ENCODE measurements at regions not wholly inside any gene's neighbourhood (a gene's known extent, or its start where the extent isn't known, plus 50 kb on each side); places are given as distances from the start of the nearest gene placed in this dataset.
"Not testable (repeated sequence)": the region's sequence is repeated elsewhere in the genome, so short reads cannot be mapped to it uniquely, and the experiment has no call there.

GRCh38 chr7:79997345-79997744, 137.3 kb upstream of the GNAI1 start:
- Mint-ChIP-seq H3K9me3 (no peaks in the 10 kb centered on the region), H3K27me3 (ENCODE audit: low read depth) (no peaks in the 10 kb centered on the region), H3K4me1 (ENCODE audit: low read depth) (no peaks in the 10 kb centered on the region), H3K36me3 (ENCODE audit: insufficient read depth) (no peaks in the 10 kb centered on the region), H3K4me3 (no peak overlapping the region)
- DNase-seq = no peak
- no peak for ATAC-seq

GRCh38 chr7:79995741-79996140, 138.9 kb upstream of the GNAI1 start:
- H3K9me3 Mint-ChIP-seq; DNase-seq; H3K27me3 Mint-ChIP-seq (ENCODE audit: low read depth); H3K4me3 Mint-ChIP-seq; H3K4me1 Mint-ChIP-seq (ENCODE audit: low read depth); H3K36me3 Mint-ChIP-seq (ENCODE audit: insufficient read depth); ATAC-seq: not testable (repeated sequence)

- Mint-ChIP-seq H3K4me1 (ENCODE audit: low read depth) (no peaks in the 10 kb centered on the region), H3K27me3 (ENCODE audit: low read depth) (no peaks in the 10 kb centered on the region), H3K4me3 (no peak overlapping the region), H3K36me3 (ENCODE audit: insufficient read depth) (no peaks in the 10 kb centered on the region), H3K9me3 (no peaks in the 10 kb centered on the region)
- no peak for ATAC-seq
- DNase-seq = no peak
Observed at GRCh38 chr7:79988653-79989052, 146.0 kb upstream of the GNAI1 start.

GRCh38 chr7:79984210-79984609, 150.4 kb upstream of the GNAI1 start:
- DNase-seq (no peak), ATAC-seq (no peak)
- Mint-ChIP-seq H3K9me3 (no peaks in the 10 kb centered on the region), H3K27me3 (ENCODE audit: low read depth) (no peaks in the 10 kb centered on the region), H3K4me1 (ENCODE audit: low read depth) (no peaks in the 10 kb centered on the region), H3K4me3 (no peak overlapping the region), H3K36me3 (ENCODE audit: insufficient read depth) (no peaks in the 10 kb centered on the region)

GRCh38 chr7:79982141-79982770, 152.4 kb upstream of the GNAI1 start:
- H3K4me3 Mint-ChIP-seq = no peak overlapping the region
- no peaks in the 10 kb centered on the region for H3K27me3 Mint-ChIP-seq (ENCODE audit: low read depth)

GRCh38 chr7:79980376-79980775, 154.3 kb upstream of the GNAI1 start:
- Mint-ChIP-seq H3K9me3 (peaks cover 4% of the 10 kb centered on the region), H3K36me3 (ENCODE audit: insufficient read depth) (no peaks in the 10 kb centered on the region), H3K27me3 (ENCODE audit: low read depth) (no peaks in the 10 kb centered on the region), H3K4me3 (no peak overlapping the region), H3K4me1 (ENCODE audit: low read depth) (no peaks in the 10 kb centered on the region)
- DNase-seq (no peak), ATAC-seq (no peak)

More at GRCh38 chr7:79982141-79982770, 152.4 kb upstream of the GNAI1 start:
- ATAC-seq = no peak
- Mint-ChIP-seq H3K4me1 (ENCODE audit: low read depth) (no peaks in the 10 kb centered on the region), H3K9me3 (peaks cover 4% of the 10 kb centered on the region), H3K36me3 (ENCODE audit: insufficient read depth) (no peaks in the 10 kb centered on the region)
- DNase-seq = no peak

GRCh38 chr7:79979437-79979836, 155.2 kb upstream of the GNAI1 start:
- H3K4me3 Mint-ChIP-seq = no peak overlapping the region
- ATAC-seq = no peak
- H3K27me3 Mint-ChIP-seq (ENCODE audit: low read depth) = no peaks in the 10 kb centered on the region
- peaks cover 4% of the 10 kb centered on the region for H3K9me3 Mint-ChIP-seq
- H3K4me1 Mint-ChIP-seq (ENCODE audit: low read depth) = no peaks in the 10 kb centered on the region
- H3K36me3 Mint-ChIP-seq (ENCODE audit: insufficient read depth) = no peaks in the 10 kb centered on the region
- DNase-seq = no peak

- Mint-ChIP-seq H3K4me3 (no peak overlapping the region), H3K36me3 (ENCODE audit: insufficient read depth) (no peaks in the 10 kb centered on the region), H3K4me1 (ENCODE audit: low read depth) (no peaks in the 10 kb centered on the region), H3K27me3 (ENCODE audit: low read depth) (no peaks in the 10 kb centered on the region), H3K9me3 (peaks cover 4% of the 10 kb centered on the region)
- ATAC-seq = no peak
- DNase-seq = no peak
Observed at GRCh38 chr7:79977481-79977880, 157.2 kb upstream of the GNAI1 start.

- not testable (repeated sequence) for ATAC-seq; H3K36me3 Mint-ChIP-seq (ENCODE audit: insufficient read depth); H3K4me1 Mint-ChIP-seq (ENCODE audit: low read depth); DNase-seq; H3K27me3 Mint-ChIP-seq (ENCODE audit: low read depth); H3K9me3 Mint-ChIP-seq
- peak overlapping the region; percentile 25 for H3K4me3 Mint-ChIP-seq
Observed at GRCh38 chr7:79976711-79977020, 158.0 kb upstream of the GNAI1 start.

- H3K27me3 Mint-ChIP-seq (ENCODE audit: low read depth) = not testable (repeated sequence)
Observed at GRCh38 chr7:79975986-79976710, 158.5 kb upstream of the GNAI1 start.

GRCh38 chr7:79973455-79973854, 161.2 kb upstream of the GNAI1 start:
- no peaks in the 10 kb centered on the region for H3K4me1 Mint-ChIP-seq (ENCODE audit: low read depth)
- ATAC-seq = no peak
- H3K36me3 Mint-ChIP-seq (ENCODE audit: insufficient read depth) = no peaks in the 10 kb centered on the region

More at GRCh38 chr7:79975986-79976710, 158.5 kb upstream of the GNAI1 start:
- H3K9me3 Mint-ChIP-seq; ATAC-seq; H3K4me1 Mint-ChIP-seq (ENCODE audit: low read depth); DNase-seq; H3K36me3 Mint-ChIP-seq (ENCODE audit: insufficient read depth): not testable (repeated sequence)
- peak overlapping the region; percentile 25 for H3K4me3 Mint-ChIP-seq

GRCh38 chr7:79971058-79971457, 163.6 kb upstream of the GNAI1 start:
- H3K27me3 Mint-ChIP-seq (ENCODE audit: low read depth) = no peaks in the 10 kb centered on the region
- ATAC-seq (no peak), DNase-seq (no peak)
- H3K9me3 Mint-ChIP-seq = no peaks in the 10 kb centered on the region
- H3K4me3 Mint-ChIP-seq = no peak overlapping the region
- no peaks in the 10 kb centered on the region for H3K4me1 Mint-ChIP-seq (ENCODE audit: low read depth)
- no peaks in the 10 kb centered on the region for H3K36me3 Mint-ChIP-seq (ENCODE audit: insufficient read depth)

More at GRCh38 chr7:79973455-79973854, 161.2 kb upstream of the GNAI1 start:
- DNase-seq = no peak
- Mint-ChIP-seq H3K4me3 (no peak overlapping the region), H3K27me3 (ENCODE audit: low read depth) (no peaks in the 10 kb centered on the region), H3K9me3 (peaks cover 4% of the 10 kb centered on the region)

- no peaks in the 10 kb centered on the region for H3K36me3 Mint-ChIP-seq (ENCODE audit: insufficient read depth)
- no peak overlapping the region for H3K4me3 Mint-ChIP-seq
- no peaks in the 10 kb centered on the region for H3K27me3 Mint-ChIP-seq (ENCODE audit: low read depth)
- DNase-seq (no peak), ATAC-seq (no peak)
- no peaks in the 10 kb centered on the region for H3K4me1 Mint-ChIP-seq (ENCODE audit: low read depth)
- peaks cover 4% of the 10 kb centered on the region for H3K9me3 Mint-ChIP-seq
Observed at GRCh38 chr7:79968894-79969293, 165.7 kb upstream of the GNAI1 start.

- Mint-ChIP-seq H3K36me3 (ENCODE audit: insufficient read depth) (no peaks in the 10 kb centered on the region), H3K9me3 (peaks cover 4% of the 10 kb centered on the region), H3K27me3 (ENCODE audit: low read depth) (no peaks in the 10 kb centered on the region), H3K4me1 (ENCODE audit: low read depth) (no peaks in the 10 kb centered on the region), H3K4me3 (no peak overlapping the region)
- DNase-seq (no peak), ATAC-seq (no peak)
Observed at GRCh38 chr7:79968077-79968648, 166.5 kb upstream of the GNAI1 start.

GRCh38 chr7:79965946-79966345, 168.7 kb upstream of the GNAI1 start:
- DNase-seq (no peak), ATAC-seq (no peak)
- H3K36me3 Mint-ChIP-seq (ENCODE audit: insufficient read depth) = no peaks in the 10 kb centered on the region
- no peaks in the 10 kb centered on the region for H3K27me3 Mint-ChIP-seq (ENCODE audit: low read depth)
- H3K9me3 Mint-ChIP-seq = peaks cover 7% of the 10 kb centered on the region
- no peaks in the 10 kb centered on the region for H3K4me1 Mint-ChIP-seq (ENCODE audit: low read depth)
- H3K4me3 Mint-ChIP-seq = no peak overlapping the region
